Fibroblast of lung (primary cell): ENCODE measurements at regions not wholly inside any gene's neighbourhood (a gene's known extent, or its start where the extent isn't known, plus 50 kb on each side); places are given as distances from the start of the nearest gene placed in this dataset.

Source experiments
- EZH2 ChIP-seq: IDR thresholded peaks from 2 replicates; pipeline ENCODE4 v1.5.1; 2012; ENCODE audit warnings: low read length, control low read depth, mild to moderate bottlenecking; ENCODE audit errors: missing control alignments
- TF ChIP-seq, protein P1 (sequence below), 2 donors: IDR thresholded peaks in 1 of 2; conservative IDR thresholded peaks in 1 of 2; 1 replicate in 1 of 2; 2 replicates in 1 of 2; pipeline ENCODE4 v1.5.1; 2011 to 2012; ENCODE audit warnings: low read length in 2 of 2, control low read depth in 1 of 2, inconsistent platforms in 1 of 2, low read depth in 1 of 2, mild to moderate bottlenecking in 1 of 2

DNA sequence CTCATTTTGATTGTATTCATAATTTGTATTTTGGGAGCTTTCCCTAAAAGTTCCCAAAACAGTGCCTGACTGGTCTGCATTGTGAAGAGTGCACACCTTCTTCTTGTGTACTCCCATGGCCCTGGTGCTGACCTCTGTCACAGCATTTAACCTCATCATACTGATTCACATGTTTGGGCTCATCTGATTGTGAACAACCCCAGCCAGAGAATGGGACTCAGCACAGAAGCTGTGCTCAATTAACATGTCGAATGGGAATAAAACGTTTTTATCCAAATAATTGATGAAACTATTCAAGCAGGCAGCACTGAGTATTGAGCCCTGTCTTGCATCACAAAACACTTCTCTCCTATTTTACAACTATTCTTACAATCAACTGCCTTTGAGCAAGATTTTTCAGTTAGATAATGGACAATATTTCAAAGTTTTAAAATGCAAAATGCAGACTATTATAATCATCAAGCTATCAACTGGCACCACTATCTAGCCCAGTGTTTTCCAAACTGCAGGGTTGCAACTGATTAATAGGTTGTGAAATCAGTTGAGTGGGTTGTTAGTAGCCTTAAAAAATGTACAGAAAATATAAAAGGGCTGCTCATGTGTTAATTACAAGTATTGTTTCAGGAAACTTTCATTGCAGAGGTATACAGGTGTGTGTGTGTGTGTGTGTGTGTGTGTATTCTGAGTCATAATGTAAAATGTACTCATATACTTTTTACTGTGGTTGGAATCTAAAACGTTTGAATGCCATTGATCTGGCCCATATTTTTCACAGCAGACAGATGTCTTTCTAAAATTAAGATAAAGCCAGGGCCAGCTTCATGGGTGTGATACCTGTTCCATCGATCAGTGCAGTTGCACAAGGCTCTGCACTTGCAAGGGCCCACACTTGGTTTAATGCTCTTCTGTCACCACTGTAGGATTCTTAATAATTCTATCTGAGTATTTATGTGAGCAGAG is 190.5 kb downstream of the PIK3R1 start:
- TF ChIP-seq EZH2: no peak
- TF ChIP-seq, protein P1, sequence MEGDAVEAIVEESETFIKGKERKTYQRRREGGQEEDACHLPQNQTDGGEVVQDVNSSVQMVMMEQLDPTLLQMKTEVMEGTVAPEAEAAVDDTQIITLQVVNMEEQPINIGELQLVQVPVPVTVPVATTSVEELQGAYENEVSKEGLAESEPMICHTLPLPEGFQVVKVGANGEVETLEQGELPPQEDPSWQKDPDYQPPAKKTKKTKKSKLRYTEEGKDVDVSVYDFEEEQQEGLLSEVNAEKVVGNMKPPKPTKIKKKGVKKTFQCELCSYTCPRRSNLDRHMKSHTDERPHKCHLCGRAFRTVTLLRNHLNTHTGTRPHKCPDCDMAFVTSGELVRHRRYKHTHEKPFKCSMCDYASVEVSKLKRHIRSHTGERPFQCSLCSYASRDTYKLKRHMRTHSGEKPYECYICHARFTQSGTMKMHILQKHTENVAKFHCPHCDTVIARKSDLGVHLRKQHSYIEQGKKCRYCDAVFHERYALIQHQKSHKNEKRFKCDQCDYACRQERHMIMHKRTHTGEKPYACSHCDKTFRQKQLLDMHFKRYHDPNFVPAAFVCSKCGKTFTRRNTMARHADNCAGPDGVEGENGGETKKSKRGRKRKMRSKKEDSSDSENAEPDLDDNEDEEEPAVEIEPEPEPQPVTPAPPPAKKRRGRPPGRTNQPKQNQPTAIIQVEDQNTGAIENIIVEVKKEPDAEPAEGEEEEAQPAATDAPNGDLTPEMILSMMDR (conservative IDR thresholded peaks at IDR 0.05 in 1 of 2, IDR thresholded peaks at IDR 0.05 in 1 of 2; ENCODE audit: low read depth in 1 of 2, low read length in 2 of 2): no peak
